Upper lobe of left lung (tissue), 4 donors: ENCODE measurements at regions not wholly inside any gene's neighbourhood (a gene's known extent, or its start where the extent isn't known, plus 50 kb on each side); places are given as distances from the start of the nearest gene placed in this dataset.

Experiments
- POLR2A ChIP-seq, 4 donors: fragments of 450-650 bp; IDR thresholded peaks; one replicate each; pipeline ENCODE4 v1.5.1; 2016 to 2017; ENCODE audit warnings: antibody characterized with exemption in 4 of 4, mild to moderate bottlenecking in 2 of 4
- POLR2AphosphoS5 ChIP-seq, 2 donors: sonication (generic); formaldehyde crosslinking; IDR thresholded peaks; one replicate each; pipeline ENCODE4 v1.5.1; 2017; ENCODE audit warnings: antibody characterized with exemption in 2 of 2

DNA sequence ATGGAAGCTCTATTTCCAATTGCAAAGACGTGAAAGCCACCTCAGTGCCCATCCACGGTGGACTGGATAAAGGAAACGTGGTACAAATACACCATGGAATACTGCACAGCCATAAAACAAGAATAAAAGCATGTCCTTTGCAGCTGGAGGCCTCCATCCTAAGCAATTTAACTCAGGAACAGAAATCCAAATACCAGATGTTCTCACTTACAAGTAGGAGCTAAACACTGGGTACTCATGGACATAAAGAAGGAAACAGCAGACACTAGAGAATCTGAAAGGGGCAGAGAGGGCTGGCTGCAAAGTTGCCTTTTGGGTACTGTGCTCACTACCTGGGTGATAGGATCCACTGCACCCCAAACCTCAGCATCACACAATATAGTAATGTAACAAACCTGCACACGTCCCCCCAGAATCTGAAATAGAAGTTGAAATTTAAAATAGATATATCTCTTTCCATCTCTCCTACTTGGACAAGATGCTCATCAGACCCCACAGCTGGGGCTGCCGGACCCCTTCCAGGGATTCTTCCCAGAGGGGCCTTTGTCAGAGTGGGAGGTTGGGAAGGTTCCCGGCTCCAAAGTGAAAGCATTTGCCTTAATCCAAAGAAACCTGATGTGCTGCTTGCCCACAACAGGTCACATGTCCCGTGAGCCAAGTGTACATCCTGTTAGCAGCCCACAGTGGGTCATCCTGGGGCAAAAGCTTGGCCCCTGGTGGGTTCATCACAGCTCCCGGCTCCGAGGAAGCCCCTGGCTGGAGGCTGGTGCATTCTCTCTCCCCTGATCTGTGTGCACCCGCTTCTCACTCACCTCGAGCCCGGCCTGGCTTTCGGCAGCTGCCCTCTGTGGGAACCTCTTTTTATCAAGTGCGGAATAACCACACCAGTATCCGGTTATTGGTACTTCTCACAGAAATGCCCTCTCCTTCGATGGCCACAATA is 172.3 kb upstream of the PPP2R2D start:
- no peak for TF ChIP-seq POLR2A (IDR thresholded peaks at IDR 0.05)
- TF ChIP-seq POLR2AphosphoS5 (IDR thresholded peaks at IDR 0.05): no peak
